Lung (tissue), 11 donors: ENCODE measurements at regions not wholly inside any gene's neighbourhood (a gene's known extent, or its start where the extent isn't known, plus 50 kb on each side); places are given as distances from the start of the nearest gene placed in this dataset.

ENCODE experiments used
- ATAC-seq: fragments of 200-7000 bp; cut with Tn5 transposase; one replicate; pipeline ENCODE4 v1.9.1; 2020; ENCODE audit warnings: moderate number of reproducible peaks; ENCODE audit not compliant: insufficient read depth, low FRiP score
- DNase-seq, 3 donors: peaks; one replicate each; pipeline ENCODE4 v3.0.0-alpha.2; 2013 to 2017
- H3K27ac ChIP-seq, 2 donors: one replicate each; pipeline ENCODE4 v1.5.1; 2013; ENCODE audit warnings: mild to moderate bottlenecking in 2 of 2, moderate library complexity in 2 of 2, control low read depth in 1 of 2, inconsistent platforms in 1 of 2, low read depth in 1 of 2, low read length in 1 of 2
- H3K27me3 ChIP-seq, 3 donors: one replicate each; pipeline ENCODE4 v1.5.1; 2013; ENCODE audit warnings: low read length in 2 of 3; ENCODE audit not compliant: control insufficient read depth in 3 of 3, insufficient read depth in 3 of 3
- H3K36me3 ChIP-seq, 4 donors: one replicate each; pipeline ENCODE4 v1.5.1; 2013; ENCODE audit warnings: low read length in 4 of 4, mild to moderate bottlenecking in 1 of 4, moderate library complexity in 1 of 4; ENCODE audit not compliant: control insufficient read depth in 4 of 4, insufficient read depth in 4 of 4
- H3K4me1 ChIP-seq, 5 donors: one replicate each; pipeline ENCODE4 v1.5.1; 2013; ENCODE audit warnings: low read length in 5 of 5, mild to moderate bottlenecking in 2 of 5, moderate library complexity in 1 of 5; ENCODE audit not compliant: control insufficient read depth in 5 of 5, insufficient read depth in 5 of 5
- H3K4me3 ChIP-seq: one replicate; pipeline ENCODE4 v1.5.1; 2013; ENCODE audit warnings: mild to moderate bottlenecking, control low read depth, moderate library complexity
- H3K9ac ChIP-seq, 2 donors: one replicate each; pipeline ENCODE4 v1.5.1; 2013; ENCODE audit warnings: low read length in 2 of 2, control low read depth in 1 of 2; ENCODE audit not compliant: insufficient read depth in 1 of 2
- H3K9me3 ChIP-seq, 4 donors: one replicate each; pipeline ENCODE4 v1.5.1; 2013; ENCODE audit warnings: low read length in 3 of 4, mild to moderate bottlenecking in 1 of 4, moderate library complexity in 1 of 4; ENCODE audit not compliant: control insufficient read depth in 4 of 4, insufficient read depth in 3 of 4
- WGBS, 2 donors: extraction: QIAGEN DNeasy Blood & Tissue Kit; methylation state at CpG; one replicate each; pipeline ENCODE4 v1.1.7; 2013; 5-methylcytosine and 5-hydroxymethylcytosine counted together
- TF ChIP-seq, protein P1 (sequence below): IDR thresholded peaks from 2 replicates; pipeline ENCODE4 v1.5.1; 2012; ENCODE audit warnings: mild to moderate bottlenecking; ENCODE audit errors: control extremely low read depth, extremely low read depth
- donor health status: control.
- donor health status: control.
- donor health status: Bipolar disorder and iron deficiency.
- donor health status: healthy.
- donor health status: DM: yes; HTN: yes; CAD: no.

DNA sequence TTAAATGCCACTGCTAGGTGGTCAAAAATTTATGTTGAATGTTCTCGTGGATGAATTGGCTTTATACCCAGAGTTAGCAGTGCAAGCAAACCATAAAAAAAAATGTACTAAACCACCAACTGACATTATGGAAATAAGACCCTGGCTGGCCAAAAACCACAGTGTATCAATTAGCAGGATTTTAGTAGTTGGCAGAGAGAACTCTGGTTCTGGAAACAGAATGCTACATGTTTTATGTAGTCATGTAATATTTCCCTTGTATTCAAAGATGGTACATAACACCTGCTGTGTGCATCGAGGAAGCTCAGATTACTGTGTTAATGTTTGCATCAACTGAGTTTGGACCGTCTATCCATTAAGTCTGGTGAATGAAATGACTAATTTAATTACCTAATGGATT lies 618.5 kb downstream of the CCSER2 start:
- ATAC-seq (no peak), DNase-seq (no peak)
- Histone ChIP-seq H3K27ac (no peak overlapping the region), H3K27me3 (no peaks in the 10 kb centered on the region), H3K9me3 (no peaks in the 10 kb centered on the region), H3K36me3 (no peaks in the 10 kb centered on the region), H3K9ac (no peak overlapping the region), H3K4me1 (no peaks in the 10 kb centered on the region), H3K4me3 (no peak overlapping the region)
- TF ChIP-seq, protein P1, sequence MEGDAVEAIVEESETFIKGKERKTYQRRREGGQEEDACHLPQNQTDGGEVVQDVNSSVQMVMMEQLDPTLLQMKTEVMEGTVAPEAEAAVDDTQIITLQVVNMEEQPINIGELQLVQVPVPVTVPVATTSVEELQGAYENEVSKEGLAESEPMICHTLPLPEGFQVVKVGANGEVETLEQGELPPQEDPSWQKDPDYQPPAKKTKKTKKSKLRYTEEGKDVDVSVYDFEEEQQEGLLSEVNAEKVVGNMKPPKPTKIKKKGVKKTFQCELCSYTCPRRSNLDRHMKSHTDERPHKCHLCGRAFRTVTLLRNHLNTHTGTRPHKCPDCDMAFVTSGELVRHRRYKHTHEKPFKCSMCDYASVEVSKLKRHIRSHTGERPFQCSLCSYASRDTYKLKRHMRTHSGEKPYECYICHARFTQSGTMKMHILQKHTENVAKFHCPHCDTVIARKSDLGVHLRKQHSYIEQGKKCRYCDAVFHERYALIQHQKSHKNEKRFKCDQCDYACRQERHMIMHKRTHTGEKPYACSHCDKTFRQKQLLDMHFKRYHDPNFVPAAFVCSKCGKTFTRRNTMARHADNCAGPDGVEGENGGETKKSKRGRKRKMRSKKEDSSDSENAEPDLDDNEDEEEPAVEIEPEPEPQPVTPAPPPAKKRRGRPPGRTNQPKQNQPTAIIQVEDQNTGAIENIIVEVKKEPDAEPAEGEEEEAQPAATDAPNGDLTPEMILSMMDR, result no peak
- 72 to 80% methylated on average over 3 of the region's 3 CpGs for WGBS, 2 donors

DNA sequence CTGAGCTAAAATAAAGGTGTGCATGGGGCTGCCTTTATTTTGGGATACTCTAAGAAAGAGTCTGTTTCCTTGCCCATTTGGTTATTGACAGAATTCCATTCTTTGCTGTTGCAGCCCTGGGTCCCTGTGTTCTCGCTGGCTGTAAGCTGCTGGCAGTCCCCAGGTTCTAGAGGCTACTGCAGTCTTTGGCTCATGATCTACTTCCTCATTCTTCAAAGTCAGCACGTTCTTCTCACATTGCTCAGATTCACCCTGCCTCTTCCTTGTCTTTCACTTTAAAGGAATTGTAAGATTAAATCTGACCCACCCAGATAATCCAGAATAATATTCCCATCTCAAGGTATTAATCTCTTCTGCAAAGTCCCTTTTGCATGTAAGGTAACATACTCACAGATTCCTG lies 620.3 kb downstream of the CCSER2 start:
- Histone ChIP-seq H3K27me3 (no peaks in the 10 kb centered on the region), H3K36me3 (no peaks in the 10 kb centered on the region), H3K4me3 (no peak overlapping the region), H3K9ac (no peak overlapping the region), H3K27ac (no peak overlapping the region), H3K9me3 (no peaks in the 10 kb centered on the region), H3K4me1 (no peaks in the 10 kb centered on the region)
- ATAC-seq, result peak; percentile 31
- 22 to 25% methylated on average over 2 of the region's 2 CpGs for WGBS, 2 donors
- TF ChIP-seq, protein P1, result no peak
- DNase-seq, result no peak

DNA sequence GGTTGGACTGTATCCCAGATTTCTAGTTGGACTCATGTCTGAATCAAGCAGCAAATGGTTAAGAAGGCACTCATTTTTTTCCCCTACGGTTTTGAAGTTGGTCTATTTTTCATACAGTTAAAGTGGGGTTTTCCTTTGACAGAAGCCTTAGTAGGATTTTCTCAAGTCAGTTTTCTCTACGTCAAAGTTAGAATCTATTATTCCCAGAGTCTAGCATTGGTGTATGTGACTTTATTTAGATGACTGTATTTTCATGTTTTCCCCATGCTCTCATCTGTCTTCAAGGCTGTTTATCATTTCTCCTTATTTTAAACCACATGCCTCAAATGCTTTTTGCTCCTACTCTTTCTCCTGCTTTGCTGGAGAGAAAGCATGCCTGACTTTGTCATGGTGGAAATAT lies 623.2 kb downstream of the CCSER2 start:
- Histone ChIP-seq H3K27me3 (no peaks in the 10 kb centered on the region), H3K36me3 (no peaks in the 10 kb centered on the region), H3K4me1 (no peaks in the 10 kb centered on the region), H3K27ac (no peak overlapping the region), H3K9me3 (no peaks in the 10 kb centered on the region), H3K4me3 (no peak overlapping the region), H3K9ac (no peak overlapping the region)
- TF ChIP-seq, protein P1, result no peak
- ATAC-seq, result no peak
- 73 to 83% methylated on average over 2 of the region's 2 CpGs for WGBS, 2 donors
- no peak for DNase-seq

DNA sequence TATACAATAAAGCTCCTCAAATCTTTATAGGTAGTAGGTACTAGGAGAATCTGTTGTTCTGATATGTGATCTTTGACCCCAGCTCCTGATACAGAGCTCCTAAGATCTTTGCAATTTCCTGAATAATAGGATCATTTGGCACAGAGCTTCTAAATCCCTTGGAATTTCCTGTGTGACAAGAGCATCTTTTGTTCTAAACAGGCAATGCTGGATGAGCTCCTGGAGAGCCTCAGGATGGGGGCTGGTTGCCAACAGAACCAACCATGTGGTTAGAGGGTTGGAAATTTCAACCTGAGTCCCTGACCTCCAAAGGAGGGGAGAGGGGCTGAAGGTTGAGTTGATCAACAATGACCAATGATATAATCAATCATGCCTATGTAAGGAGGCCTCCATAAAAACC lies 629.0 kb downstream of the CCSER2 start:
- Histone ChIP-seq H3K27ac (no peak overlapping the region), H3K4me1 (no peaks in the 10 kb centered on the region), H3K4me3 (no peak overlapping the region), H3K9ac (no peak overlapping the region), H3K36me3 (no peaks in the 10 kb centered on the region), H3K9me3 (no peaks in the 10 kb centered on the region), H3K27me3 (no peaks in the 10 kb centered on the region)
- TF ChIP-seq, protein P1, result no peak
- ATAC-seq (no peak), DNase-seq (no peak)
